ENCODE measurements at regions not wholly inside any gene's neighbourhood (a gene's known extent, or its start where the extent isn't known, plus 50 kb on each side); places are given as distances from the start of the nearest gene placed in this dataset.

GRCh38 chr18:43994381-43994780, 686.3 kb upstream of the SETBP1 start:
- no peak for DNase-seq

GRCh38 chr18:44013871-44014270, 666.8 kb upstream of the SETBP1 start:
- DNase-seq, result no peak

- DNase-seq, result no peak
Measured at GRCh38 chr18:44025421-44025820, 655.3 kb upstream of the SETBP1 start.

- DNase-seq, result no peak
Measured at GRCh38 chr18:44028109-44028508, 652.6 kb upstream of the SETBP1 start.

GRCh38 chr18:44031063-44031462, 649.6 kb upstream of the SETBP1 start:
- DNase-seq, result no peak

GRCh38 chr18:44033144-44033701, 647.5 kb upstream of the SETBP1 start:
- DNase-seq, result no peak

GRCh38 chr18:44035554-44035953, 645.1 kb upstream of the SETBP1 start:
- DNase-seq, result no peak

GRCh38 chr18:44036501-44036900, 644.2 kb upstream of the SETBP1 start:
- DNase-seq, result no peak

GRCh38 chr18:44039216-44039615, 641.5 kb upstream of the SETBP1 start:
- DNase-seq, result peak; percentile 5

GRCh38 chr18:44039826-44040225, 640.9 kb upstream of the SETBP1 start:
- peak; percentile 2 for DNase-seq

- no peak for DNase-seq
Measured at GRCh38 chr18:44041553-44041952, 639.1 kb upstream of the SETBP1 start.

- DNase-seq, result no peak
Measured at GRCh38 chr18:44041961-44042360, 638.7 kb upstream of the SETBP1 start.

- no peak for DNase-seq
Measured at GRCh38 chr18:44046376-44046975, 634.2 kb upstream of the SETBP1 start.

- no peak for DNase-seq
Measured at GRCh38 chr18:44047585-44047984, 633.1 kb upstream of the SETBP1 start.

GRCh38 chr18:44048435-44048834, 632.3 kb upstream of the SETBP1 start:
- DNase-seq, result no peak

- no peak for DNase-seq
Measured at GRCh38 chr18:44048846-44049245, 631.8 kb upstream of the SETBP1 start.

- no peak for DNase-seq
Measured at GRCh38 chr18:44051026-44051425, 629.7 kb upstream of the SETBP1 start.

GRCh38 chr18:44054514-44054913, 626.2 kb upstream of the SETBP1 start:
- DNase-seq, result no peak

- DNase-seq, result no peak
Measured at GRCh38 chr18:44060197-44060596, 620.5 kb upstream of the SETBP1 start.

GRCh38 chr18:44061438-44061837, 619.2 kb upstream of the SETBP1 start:
- no peak for DNase-seq

- DNase-seq, result no peak
Measured at GRCh38 chr18:44062345-44062744, 618.3 kb upstream of the SETBP1 start.

GRCh38 chr18:44065206-44065605, 615.5 kb upstream of the SETBP1 start:
- DNase-seq, result no peak

GRCh38 chr18:44066541-44066940, 614.1 kb upstream of the SETBP1 start:
- no peak for DNase-seq

- no peak for DNase-seq
Measured at GRCh38 chr18:44067186-44067585, 613.5 kb upstream of the SETBP1 start.

GRCh38 chr18:44075038-44075437, 605.6 kb upstream of the SETBP1 start:
- DNase-seq, result no peak
